H9 (cell line): ENCODE measurements at regions not wholly inside any gene's neighbourhood (a gene's known extent, or its start where the extent isn't known, plus 50 kb on each side); places are given as distances from the start of the nearest gene placed in this dataset.

Experiments
- DNase-seq: peaks from one replicate; pipeline ENCODE4 v3.0.0-alpha.2; 2017
- H2AFZ ChIP-seq: one replicate; pipeline ENCODE4 v1.6.1; 2013; ENCODE audit warnings: mild to moderate bottlenecking, low read length, control low read depth, moderate library complexity
- H2AK5ac ChIP-seq: 2 replicates; pipeline ENCODE4 v1.6.1; 2013; ENCODE audit warnings: low read length, control low read depth, mixed read lengths; ENCODE audit not compliant: insufficient read length
- H2BK120ac ChIP-seq: one replicate; pipeline ENCODE4 v1.6.1; 2013; ENCODE audit warnings: low read depth, mild to moderate bottlenecking, low read length, control low read depth, inconsistent platforms; ENCODE audit not compliant: poor library complexity, severe bottlenecking
- H2BK12ac ChIP-seq: 2 replicates; pipeline ENCODE4 v1.6.1; 2013; ENCODE audit warnings: low read length, control low read depth, mixed read lengths, low read depth; ENCODE audit not compliant: insufficient read length
- H2BK15ac ChIP-seq: 2 replicates; pipeline ENCODE4 v1.6.1; 2013; ENCODE audit warnings: low read depth, low read length, control low read depth
- H2BK20ac ChIP-seq: one replicate; pipeline ENCODE4 v1.6.1; 2013; ENCODE audit warnings: low read depth, mild to moderate bottlenecking, low read length, control low read depth, inconsistent platforms; ENCODE audit not compliant: poor library complexity, severe bottlenecking
- H2BK5ac ChIP-seq: 2 replicates; pipeline ENCODE4 v1.6.1; 2013; ENCODE audit warnings: low read length, control low read depth, mixed read lengths; ENCODE audit not compliant: insufficient read length
- H3K14ac ChIP-seq: 2 replicates; pipeline ENCODE4 v1.6.1; 2013; ENCODE audit warnings: low read length, control low read depth; ENCODE audit not compliant: insufficient read depth
- H3K18ac ChIP-seq: 2 replicates; pipeline ENCODE4 v1.6.1; 2013; ENCODE audit warnings: low read depth, mild to moderate bottlenecking, mixed read lengths, low read length, control low read depth; ENCODE audit not compliant: insufficient read length
- H3K23ac ChIP-seq: 2 replicates; pipeline ENCODE4 v1.6.1; 2013; ENCODE audit warnings: low read length, control low read depth, mixed read lengths, low read depth; ENCODE audit not compliant: insufficient read length
- H3K23me2 ChIP-seq: 2 replicates; pipeline ENCODE4 v1.6.1; 2013; ENCODE audit warnings: low read depth, mild to moderate bottlenecking, mixed read lengths, low read length, control low read depth; ENCODE audit not compliant: insufficient read length, poor library complexity, severe bottlenecking
- H3K27ac ChIP-seq: 2 replicates; pipeline ENCODE4 v1.5.1; 2013; ENCODE audit warnings: low read length, control low read depth, mixed read lengths, low read depth; ENCODE audit not compliant: insufficient read length
- H3K27me3 ChIP-seq: 2 replicates; pipeline ENCODE4 v1.6.1; 2013; ENCODE audit warnings: low read length, control low read depth, inconsistent platforms; ENCODE audit not compliant: insufficient read depth
- H3K4ac ChIP-seq: 2 replicates; pipeline ENCODE4 v1.6.1; 2013; ENCODE audit warnings: low read depth, mild to moderate bottlenecking, control low read depth, inconsistent platforms, low read length, moderate library complexity
- H3K4me1 ChIP-seq: 2 replicates; pipeline ENCODE4 v1.6.1; 2013; ENCODE audit warnings: low read length, control low read depth, inconsistent platforms; ENCODE audit not compliant: insufficient read depth
- H3K4me2 ChIP-seq: 2 replicates; pipeline ENCODE4 v1.6.1; 2013; ENCODE audit warnings: low read length, control low read depth, mixed read lengths; ENCODE audit not compliant: insufficient read length, insufficient read depth
- H3K56ac ChIP-seq: 2 replicates; pipeline ENCODE4 v1.6.1; 2013; ENCODE audit warnings: low read depth, mild to moderate bottlenecking, mixed read lengths, low read length, control low read depth; ENCODE audit not compliant: insufficient read length
- H3K79me1 ChIP-seq: 2 replicates; pipeline ENCODE4 v1.6.1; 2013; ENCODE audit warnings: low read depth, mild to moderate bottlenecking, moderate library complexity, low read length, control low read depth, inconsistent platforms; ENCODE audit not compliant: insufficient read depth, poor library complexity, severe bottlenecking
- H3K79me2 ChIP-seq: 2 replicates; pipeline ENCODE4 v1.6.1; 2013; ENCODE audit warnings: low read length, control low read depth, inconsistent platforms; ENCODE audit not compliant: insufficient read depth
- H3K9ac ChIP-seq: 2 replicates; pipeline ENCODE4 v1.6.1; 2013; ENCODE audit warnings: low read length, control low read depth, mixed read lengths; ENCODE audit not compliant: insufficient read length; ENCODE audit errors: extremely low read depth
- H3K9me3 ChIP-seq: one replicate; pipeline ENCODE4 v1.6.1; 2013; ENCODE audit warnings: low read depth, low read length, inconsistent platforms; ENCODE audit not compliant: control insufficient read depth
- H3T11ph ChIP-seq: one replicate; pipeline ENCODE4 v1.6.1; 2013; ENCODE audit warnings: mild to moderate bottlenecking, low read length, control low read depth, inconsistent platforms
- H4K20me1 ChIP-seq: one replicate; pipeline ENCODE4 v1.6.1; 2013; ENCODE audit not compliant: control insufficient read depth, insufficient read length, insufficient read depth
- H4K5ac ChIP-seq: 2 replicates; pipeline ENCODE4 v1.6.1; 2013; ENCODE audit warnings: low read depth, mild to moderate bottlenecking, mixed read lengths, low read length, control low read depth; ENCODE audit not compliant: insufficient read length
- H4K8ac ChIP-seq: replicated peaks from 2 replicates; pipeline ENCODE4 v1.6.1; 2013; ENCODE audit warnings: low read length, control low read depth, mixed read lengths, low read depth; ENCODE audit not compliant: insufficient read length
- H4K91ac ChIP-seq: 2 replicates; pipeline ENCODE4 v1.6.1; 2013; ENCODE audit warnings: low read depth, mild to moderate bottlenecking, moderate library complexity, mixed read lengths, low read length, control low read depth; ENCODE audit not compliant: insufficient read length
- H3K27ac Mint-ChIP-seq, 3 experiments: 2 replicates in 2 of 3; 3 replicates in 1 of 3; pipeline ENCODE4 v1.8.0; 2020 to 2021; ENCODE audit warnings: mixed read lengths in 3 of 3, mild to moderate bottlenecking in 1 of 3, moderate library complexity in 1 of 3
- H3K27me3 Mint-ChIP-seq: 2 replicates; pipeline ENCODE4 v1.8.0; 2021; ENCODE audit warnings: low read depth, mild to moderate bottlenecking, moderate library complexity, mixed read lengths
- H3K36me3 Mint-ChIP-seq, 3 experiments: 2 replicates in 2 of 3; 3 replicates in 1 of 3; pipeline ENCODE4 v1.8.0; 2020 to 2021; ENCODE audit warnings: low read depth in 3 of 3, mixed read lengths in 3 of 3; ENCODE audit not compliant: insufficient read depth in 1 of 3
- H3K4me1 Mint-ChIP-seq, 2 experiments: 2 replicates each; pipeline ENCODE4 v1.8.0; 2020; ENCODE audit warnings: mixed read lengths in 2 of 2
- H3K4me3 Mint-ChIP-seq, 2 experiments: 2 replicates in 1 of 2; 3 replicates in 1 of 2; pipeline ENCODE4 v1.8.0; 2020 to 2021; ENCODE audit warnings: mild to moderate bottlenecking in 2 of 2, mixed read lengths in 2 of 2, moderate library complexity in 1 of 2
- H3K9me3 Mint-ChIP-seq, 2 experiments: 2 replicates in 1 of 2; 3 replicates in 1 of 2; pipeline ENCODE4 v1.8.0; 2020; ENCODE audit warnings: mild to moderate bottlenecking in 2 of 2, mixed read lengths in 2 of 2, moderate library complexity in 1 of 2
- CTCF ChIP-seq: fragments of 200-600 bp; sonication (generic); conservative IDR thresholded peaks from 3 replicates; pipeline ENCODE4 v1.8.0; 2021; ENCODE audit warnings: antibody characterized with exemption, mild to moderate bottlenecking
- WGBS: extraction: QIAGEN DNeasy Blood & Tissue Kit; methylation state at CpG from one replicate; pipeline ENCODE4 v1.1.7; 2013; ENCODE audit warnings: missing lambda C conversion rate, low lambda C conversion rate, mixed read lengths; ENCODE audit not compliant: insufficient read length; ENCODE audit errors: extremely low coverage; 5-methylcytosine and 5-hydroxymethylcytosine counted together

DNA sequence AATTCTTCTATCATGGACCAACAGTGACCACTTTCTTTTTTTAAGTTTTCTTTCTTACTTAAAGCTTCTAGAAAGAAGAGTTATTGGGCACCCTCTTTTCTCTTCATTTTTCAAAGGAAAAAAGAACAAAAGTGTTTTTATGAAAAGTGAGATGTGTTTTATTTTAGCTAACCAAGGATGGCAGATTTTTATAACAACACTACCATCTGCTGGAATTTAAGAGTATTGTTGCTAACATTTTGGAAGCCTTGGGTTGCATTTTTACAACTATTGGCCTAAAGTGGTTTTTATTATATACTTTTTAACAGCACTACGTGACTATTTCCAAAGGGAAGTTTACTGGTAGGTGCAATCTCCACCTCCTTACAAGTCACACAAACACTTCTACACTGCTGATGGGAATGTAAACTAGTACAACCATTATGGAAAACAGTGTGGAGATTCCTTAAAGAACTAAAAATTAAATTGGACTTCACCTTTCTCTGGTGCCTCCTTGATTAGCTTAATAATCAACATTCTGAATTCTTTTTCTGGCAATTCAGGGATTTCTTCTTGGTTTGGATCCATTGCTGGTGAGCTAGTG is 237.7 kb upstream of the AGTR1 start:
- H3K27ac ChIP-seq = no peak overlapping the region
- H3K23ac ChIP-seq = no peak overlapping the region
- H3K18ac ChIP-seq = no peak overlapping the region

More for the DNA sequence above, 237.7 kb upstream of the AGTR1 start:
- no peak overlapping the region for H3T11ph ChIP-seq
- H3K56ac ChIP-seq = no peak overlapping the region
- no peak overlapping the region for H2BK20ac ChIP-seq
- no peaks in the 10 kb centered on the region for H3K4me1 ChIP-seq
- Mint-ChIP-seq H3K27ac (no peak overlapping the region), H3K9me3 (peaks cover 6 to 9% of the 10 kb centered on the region in 2 experiments; a peak in 4 of 5 replicates), H3K4me1 (peaks cover 0 to 3% of the 10 kb centered on the region in 2 experiments; a peak in 1 of 4 replicates), H3K36me3 (peaks cover 0 to 4% (median 3%) of the 10 kb centered on the region in 3 experiments; a peak in 4 of 7 replicates), H3K27me3 (no peaks in the 10 kb centered on the region), H3K4me3 (no peak overlapping the region; a peak in 1 of 5 replicates)
- no peaks in the 10 kb centered on the region for H3K79me1 ChIP-seq
- H3K4ac ChIP-seq = no peak overlapping the region
- no peak overlapping the region for H4K5ac ChIP-seq
- no peak overlapping the region for H2BK5ac ChIP-seq
- no peak overlapping the region for H4K91ac ChIP-seq
- no peaks in the 10 kb centered on the region for H4K20me1 ChIP-seq
- H2BK15ac ChIP-seq = no peak overlapping the region
- H4K8ac ChIP-seq = no peak overlapping the region
- no peaks in the 10 kb centered on the region for H3K23me2 ChIP-seq
- H2AK5ac ChIP-seq = no peak overlapping the region
- no peak for DNase-seq
- H2BK12ac ChIP-seq = no peak overlapping the region
- no peaks in the 10 kb centered on the region for H3K27me3 ChIP-seq
- TF ChIP-seq CTCF = peak; percentile 59
- H3K9ac ChIP-seq = no peak overlapping the region
- no peak overlapping the region for H2AFZ ChIP-seq
- H2BK120ac ChIP-seq = no peak overlapping the region
- H3K14ac ChIP-seq = no peak overlapping the region
- no peak overlapping the region for H3K4me2 ChIP-seq
- WGBS = no CpG with 5 or more reads among the region's 1 CpG
- H3K9me3 ChIP-seq = peaks cover 6% of the 10 kb centered on the region
- no peaks in the 10 kb centered on the region for H3K79me2 ChIP-seq
